Kidney (tissue), 13 donors: ENCODE measurements at regions not wholly inside any gene's neighbourhood (a gene's known extent, or its start where the extent isn't known, plus 50 kb on each side); places are given as distances from the start of the nearest gene placed in this dataset.

Experiments
- DNase-seq, 5 donors: peaks; one replicate each; pipeline ENCODE4 v3.0.0-alpha.2; 2013 to 2020
- FAIRE-seq: peaks from 2 replicates; lab custom pipeline; 2012; peaks lifted over from hg19 to GRCh38; lab: Jason Lieb, UNC
- H3K27ac ChIP-seq, 2 donors: one replicate each; pipeline ENCODE4 v1.7.0; 2013; ENCODE audit warnings: low read depth in 2 of 2, low read length in 2 of 2, inconsistent platforms in 1 of 2
- H3K27me3 ChIP-seq: one replicate; pipeline ENCODE4 v1.7.1; 2013; ENCODE audit warnings: low read length, inconsistent platforms; ENCODE audit not compliant: control insufficient read depth, insufficient read depth
- H3K36me3 ChIP-seq, 3 donors: one replicate each; pipeline versions ENCODE4 v1.7.0 to v1.7.1; 2013; ENCODE audit warnings: low read length in 3 of 3, control low read depth in 1 of 3, inconsistent platforms in 1 of 3; ENCODE audit not compliant: insufficient read depth in 3 of 3, control insufficient read depth in 2 of 3
- H3K4me1 ChIP-seq, 3 donors: one replicate each; pipeline versions ENCODE4 v1.7.0 to v1.7.1; 2013; ENCODE audit warnings: low read length in 3 of 3, inconsistent platforms in 1 of 3, low read depth in 1 of 3; ENCODE audit not compliant: control insufficient read depth in 2 of 3, insufficient read depth in 2 of 3
- H3K4me3 ChIP-seq, 3 donors: one replicate each; pipeline versions ENCODE4 v1.7.0 to v1.8.1; 2013; ENCODE audit warnings: low read length in 3 of 3, control low read depth in 1 of 3, inconsistent platforms in 1 of 3
- H3K9ac ChIP-seq, 3 donors: one replicate each; pipeline versions ENCODE4 v1.7.0 to v1.7.1; 2013; ENCODE audit warnings: low read length in 3 of 3, control low read depth in 1 of 3, inconsistent platforms in 1 of 3
- H3K9me3 ChIP-seq, 3 donors: one replicate each; pipeline versions ENCODE4 v1.7.0 to v1.7.1; 2013; ENCODE audit warnings: low read length in 3 of 3, control low read depth in 1 of 3, inconsistent platforms in 1 of 3; ENCODE audit not compliant: control insufficient read depth in 2 of 3, insufficient read depth in 1 of 3
- intact Hi-C: fragments of 100-400 bp; cut with DNase I; formaldehyde crosslinking; loops from one replicate; pipeline ENCODE4 v1.11.1; 2022
- TF ChIP-seq, protein P1 (sequence below): IDR thresholded peaks from 3 replicates; pipeline ENCODE4 v1.5.1; 2012; ENCODE audit warnings: mild to moderate bottlenecking, moderate library complexity, borderline replicate concordance; ENCODE audit not compliant: insufficient read depth; ENCODE audit errors: extremely low read depth
- donor health status: control.
- donor health status: control.
- donor health status: control.
- donor health status: control.
- donor health status: control.
- donor health status: DM: yes; HTN: yes; CAD: no.
- donor health status: Normal renal cell carcinoma (clear cell type).

DNA sequence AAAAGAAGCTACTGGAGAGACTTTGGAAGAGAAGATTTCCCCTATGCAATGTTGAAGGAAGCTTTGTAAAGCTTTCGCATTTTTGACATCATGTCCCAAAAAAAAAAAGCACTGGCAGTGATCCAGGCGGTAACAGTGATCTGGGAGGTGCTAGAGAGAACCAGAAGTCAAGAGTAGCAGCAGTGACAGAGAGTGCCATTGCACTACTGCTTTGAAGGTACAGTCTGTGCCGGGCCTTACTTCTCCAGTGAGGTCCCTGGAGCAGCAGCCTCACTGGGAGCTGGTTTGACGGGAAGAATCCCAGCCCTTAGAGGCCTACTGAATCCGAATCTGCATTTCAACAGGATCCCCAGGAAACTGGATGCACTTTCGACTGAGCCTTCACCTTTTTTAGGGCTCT is 50.9 kb upstream of the ATL2 start:
- DNase-seq (no peak), FAIRE-seq (no peak)
- Histone ChIP-seq H3K27me3 (no peaks in the 10 kb centered on the region), H3K4me3 (no peak overlapping the region), H3K36me3 (no peaks in the 10 kb centered on the region), H3K9me3 (no peaks in the 10 kb centered on the region), H3K27ac (no peak overlapping the region), H3K9ac (no peak overlapping the region), H3K4me1 (peaks cover 0 to 7% (median 5%) of the 10 kb centered on the region in 3 donors)
- TF ChIP-seq, protein P1, sequence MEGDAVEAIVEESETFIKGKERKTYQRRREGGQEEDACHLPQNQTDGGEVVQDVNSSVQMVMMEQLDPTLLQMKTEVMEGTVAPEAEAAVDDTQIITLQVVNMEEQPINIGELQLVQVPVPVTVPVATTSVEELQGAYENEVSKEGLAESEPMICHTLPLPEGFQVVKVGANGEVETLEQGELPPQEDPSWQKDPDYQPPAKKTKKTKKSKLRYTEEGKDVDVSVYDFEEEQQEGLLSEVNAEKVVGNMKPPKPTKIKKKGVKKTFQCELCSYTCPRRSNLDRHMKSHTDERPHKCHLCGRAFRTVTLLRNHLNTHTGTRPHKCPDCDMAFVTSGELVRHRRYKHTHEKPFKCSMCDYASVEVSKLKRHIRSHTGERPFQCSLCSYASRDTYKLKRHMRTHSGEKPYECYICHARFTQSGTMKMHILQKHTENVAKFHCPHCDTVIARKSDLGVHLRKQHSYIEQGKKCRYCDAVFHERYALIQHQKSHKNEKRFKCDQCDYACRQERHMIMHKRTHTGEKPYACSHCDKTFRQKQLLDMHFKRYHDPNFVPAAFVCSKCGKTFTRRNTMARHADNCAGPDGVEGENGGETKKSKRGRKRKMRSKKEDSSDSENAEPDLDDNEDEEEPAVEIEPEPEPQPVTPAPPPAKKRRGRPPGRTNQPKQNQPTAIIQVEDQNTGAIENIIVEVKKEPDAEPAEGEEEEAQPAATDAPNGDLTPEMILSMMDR: no peak
- intact Hi-C loops: no loop called here

DNA sequence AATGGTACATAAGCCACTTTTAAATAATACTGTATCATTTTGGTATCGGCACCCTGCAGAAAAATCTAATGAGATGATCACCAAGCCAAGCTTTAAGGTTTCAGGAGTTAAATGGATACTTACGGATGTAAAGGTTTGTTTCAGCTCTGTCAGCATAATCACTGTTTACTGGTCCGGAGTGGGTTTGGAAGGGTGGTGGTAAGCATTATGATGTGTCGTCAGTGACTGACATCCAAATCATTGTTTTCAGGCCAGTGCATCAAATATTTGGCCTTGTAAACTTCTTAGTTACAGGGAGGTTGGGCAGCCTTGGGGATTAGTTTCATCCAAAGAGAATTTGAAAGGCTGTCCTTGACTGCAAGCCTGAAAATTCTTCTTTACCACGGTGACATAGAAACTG is 50.0 kb upstream of the ATL2 start:
- Histone ChIP-seq H3K9me3 (no peaks in the 10 kb centered on the region), H3K4me1 (peaks cover 0 to 5% (median 0%) of the 10 kb centered on the region in 3 donors), H3K9ac (no peak overlapping the region), H3K4me3 (no peak overlapping the region), H3K27ac (no peak overlapping the region), H3K27me3 (no peaks in the 10 kb centered on the region), H3K36me3 (no peaks in the 10 kb centered on the region)
- TF ChIP-seq, protein P1: no peak
- FAIRE-seq: no peak
- no peak for DNase-seq
- intact Hi-C loops: no loop called here
